ENCODE measurements at regions not wholly inside any gene's neighbourhood (a gene's known extent, or its start where the extent isn't known, plus 50 kb on each side); places are given as distances from the start of the nearest gene placed in this dataset.

GRCh38 chr20:17036541-17036940 is 190.3 kb upstream of the PCSK2 start:
- Histone ChIP-seq H3K27me3 (ENCODE audit: control insufficient read depth, insufficient read depth, low read length) (no peaks in the 10 kb centered on the region), H3K4me3 (ENCODE audit: low read length) (no peak overlapping the region), H3K36me3 (ENCODE audit: control insufficient read depth, insufficient read depth, low read length) (no peaks in the 10 kb centered on the region), H3K27ac (ENCODE audit: low read length) (no peak overlapping the region), H3K9me3 (ENCODE audit: control insufficient read depth, insufficient read depth, low read length) (no peaks in the 10 kb centered on the region), H3K4me1 (ENCODE audit: control insufficient read depth, insufficient read depth, low read length) (no peaks in the 10 kb centered on the region)
- peaks cover 8 to 9% of the 10 kb centered on the region in 2 donors for H3K9me3 Mint-ChIP-seq
- H3K27me3 Mint-ChIP-seq (ENCODE audit: low read depth in 2 of 2), result no peaks in the 10 kb centered on the region
- intact Hi-C loops (cut with micrococcal nuclease), result no loop called here
- no peak for DNase-seq
- no peak overlapping the region for H3K27ac Mint-ChIP-seq
- WGBS (ENCODE audit: insufficient coverage), result 75% methylated on average over 1 of the region's 1 CpG
- no peak for TF ChIP-seq CTCF (IDR thresholded peaks at IDR 0.05)
- H3K4me1 Mint-ChIP-seq, result no peaks in the 10 kb centered on the region
- H3K36me3 Mint-ChIP-seq, result no peaks in the 10 kb centered on the region
- ATAC-seq, result no peak
- H3K4me3 Mint-ChIP-seq, result no peak overlapping the region

DNA sequence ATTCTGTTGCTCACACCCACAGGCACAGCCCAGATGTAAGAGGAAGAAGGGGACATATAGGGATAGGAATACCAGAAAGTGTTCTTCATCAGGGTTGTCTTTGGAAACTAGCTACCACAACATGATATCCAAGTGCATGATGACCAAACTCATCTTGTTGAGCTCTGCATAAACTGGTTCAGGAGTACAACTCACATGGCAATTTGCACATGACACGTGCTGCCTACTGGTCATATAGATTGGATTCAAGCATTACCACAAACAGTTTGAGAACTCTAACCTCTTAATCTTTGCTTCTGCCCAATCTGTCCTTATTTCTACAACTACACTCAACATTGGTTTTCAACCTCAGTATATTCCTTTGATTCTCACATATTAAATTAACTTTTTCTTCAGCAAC is 184.7 kb upstream of the PCSK2 start:
- TF ChIP-seq CTCF (IDR thresholded peaks at IDR 0.05), result no peak
- H3K27ac ChIP-seq (ENCODE audit: low read length), result no peak overlapping the region
- Mint-ChIP-seq H3K27me3 (ENCODE audit: low read depth in 2 of 2) (no peaks in the 10 kb centered on the region), H3K4me3 (no peak overlapping the region), H3K36me3 (no peaks in the 10 kb centered on the region), H3K9me3 (peaks cover 6 to 7% of the 10 kb centered on the region in 2 donors), H3K27ac (no peak overlapping the region), H3K4me1 (no peaks in the 10 kb centered on the region)
- H3K27me3 ChIP-seq (ENCODE audit: control insufficient read depth, insufficient read depth, low read length), result no peaks in the 10 kb centered on the region
- H3K9me3 ChIP-seq (ENCODE audit: control insufficient read depth, insufficient read depth, low read length), result no peaks in the 10 kb centered on the region
- 65% methylated on average over 1 of the region's 1 CpG for WGBS (ENCODE audit: insufficient coverage)
- no peak overlapping the region for H3K4me3 ChIP-seq (ENCODE audit: low read length)
- DNase-seq (no peak), ATAC-seq (no peak)
- H3K4me1 ChIP-seq (ENCODE audit: control insufficient read depth, insufficient read depth, low read length), result no peaks in the 10 kb centered on the region
- intact Hi-C loops (cut with micrococcal nuclease), result no loop called here
- no peaks in the 10 kb centered on the region for H3K36me3 ChIP-seq (ENCODE audit: control insufficient read depth, insufficient read depth, low read length)

DNA sequence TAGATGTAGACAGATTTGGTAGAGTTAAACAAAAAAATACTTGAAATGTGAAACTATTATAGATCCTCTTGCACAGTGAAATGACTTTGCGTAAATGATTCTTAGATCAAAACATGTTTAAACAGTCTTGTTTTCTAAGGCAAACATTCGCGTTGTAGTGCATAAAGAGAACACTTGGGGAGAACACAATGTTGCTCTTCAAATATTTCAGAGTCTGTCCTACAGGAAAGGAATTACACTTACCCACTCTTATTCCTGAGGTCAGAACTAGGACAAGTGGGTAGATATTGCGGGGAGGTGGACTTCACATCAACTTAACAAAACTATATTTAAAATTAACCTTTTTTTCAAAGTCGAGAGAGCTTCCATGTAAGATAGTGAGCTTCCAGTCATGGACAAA is 183.5 kb upstream of the PCSK2 start:
- WGBS (ENCODE audit: insufficient coverage), result 88% methylated on average over 4 of the region's 5 CpGs
- Mint-ChIP-seq H3K36me3 (no peaks in the 10 kb centered on the region), H3K27ac (no peak overlapping the region), H3K4me1 (no peaks in the 10 kb centered on the region), H3K9me3 (peaks cover 2% of the 10 kb centered on the region in 2 donors), H3K27me3 (ENCODE audit: low read depth in 2 of 2) (no peaks in the 10 kb centered on the region), H3K4me3 (no peak overlapping the region)
- TF ChIP-seq CTCF (IDR thresholded peaks at IDR 0.05), result no peak
- Histone ChIP-seq H3K4me3 (ENCODE audit: low read length) (no peak overlapping the region), H3K27ac (ENCODE audit: low read length) (no peak overlapping the region), H3K36me3 (ENCODE audit: control insufficient read depth, insufficient read depth, low read length) (no peaks in the 10 kb centered on the region), H3K9me3 (ENCODE audit: control insufficient read depth, insufficient read depth, low read length) (no peaks in the 10 kb centered on the region), H3K27me3 (ENCODE audit: control insufficient read depth, insufficient read depth, low read length) (no peaks in the 10 kb centered on the region), H3K4me1 (ENCODE audit: control insufficient read depth, insufficient read depth, low read length) (no peaks in the 10 kb centered on the region)
- intact Hi-C loops (cut with micrococcal nuclease), result no loop called here
- DNase-seq, result no peak
- no peak for ATAC-seq

- H3K4me3 ChIP-seq (ENCODE audit: low read length), result no peak overlapping the region
- H3K4me1 ChIP-seq (ENCODE audit: control insufficient read depth, insufficient read depth, low read length), result no peaks in the 10 kb centered on the region
- WGBS (ENCODE audit: insufficient coverage), result 48% methylated on average over 3 of the region's 3 CpGs
- H3K27ac ChIP-seq (ENCODE audit: low read length), result no peak overlapping the region
- Mint-ChIP-seq H3K4me3 (no peak overlapping the region), H3K36me3 (no peaks in the 10 kb centered on the region), H3K4me1 (no peaks in the 10 kb centered on the region), H3K9me3 (no peaks in the 10 kb centered on the region), H3K27ac (no peak overlapping the region), H3K27me3 (ENCODE audit: low read depth in 2 of 2) (no peaks in the 10 kb centered on the region)
- ATAC-seq, result no peak
- intact Hi-C loops (cut with micrococcal nuclease), result no loop called here
- no peaks in the 10 kb centered on the region for H3K36me3 ChIP-seq (ENCODE audit: control insufficient read depth, insufficient read depth, low read length)
- no peaks in the 10 kb centered on the region for H3K27me3 ChIP-seq (ENCODE audit: control insufficient read depth, insufficient read depth, low read length)
- no peak for TF ChIP-seq CTCF (IDR thresholded peaks at IDR 0.05)
- DNase-seq, result no peak
- H3K9me3 ChIP-seq (ENCODE audit: control insufficient read depth, insufficient read depth, low read length), result no peaks in the 10 kb centered on the region
These were observed 181.9 kb upstream of the PCSK2 start for GRCh38 chr20:17044891-17045290.

All from natural killer cell (primary cell).